Nephron (organoid): ENCODE measurements at regions not wholly inside any gene's neighbourhood (a gene's known extent, or its start where the extent isn't known, plus 50 kb on each side); places are given as distances from the start of the nearest gene placed in this dataset.
"Not testable (repeated sequence)": the region's sequence is repeated elsewhere in the genome, so short reads cannot be mapped to it uniquely, and the experiment has no call there.

ENCODE experiments used
- H3K27ac Mint-ChIP-seq, 3 experiments: 2 replicates each; pipeline ENCODE4 v1.8.0; 2020; ENCODE audit warnings: mixed read lengths in 3 of 3, mild to moderate bottlenecking in 2 of 3, moderate library complexity in 1 of 3
- H3K27me3 Mint-ChIP-seq: 2 replicates; pipeline ENCODE4 v1.8.0; 2021; ENCODE audit warnings: low read depth, mild to moderate bottlenecking, moderate library complexity, mixed read lengths
- H3K36me3 Mint-ChIP-seq: 2 replicates; pipeline ENCODE4 v1.8.0; 2020; ENCODE audit warnings: low read depth, mixed read lengths
- H3K4me1 Mint-ChIP-seq: 2 replicates; pipeline ENCODE4 v1.8.0; 2020; ENCODE audit warnings: mixed read lengths
- H3K4me3 Mint-ChIP-seq, 3 experiments: 2 replicates each; pipeline ENCODE4 v1.8.0; 2020; ENCODE audit warnings: mild to moderate bottlenecking in 3 of 3, mixed read lengths in 3 of 3, moderate library complexity in 2 of 3
- H3K9me3 Mint-ChIP-seq: 2 replicates; pipeline ENCODE4 v1.8.0; 2020; ENCODE audit warnings: mixed read lengths
- CTCF ChIP-seq, 3 experiments: fragments of 200-600 bp; sonication (generic); IDR thresholded peaks; one replicate each; pipeline ENCODE4 v1.5.0; 2021; ENCODE audit warnings: antibody characterized with exemption in 3 of 3; ENCODE audit not compliant: unreplicated experiment in 3 of 3

- no peak for TF ChIP-seq CTCF (IDR thresholded peaks at IDR 0.05; ENCODE audit: unreplicated experiment in 3 of 3)
- Mint-ChIP-seq H3K27me3 (peaks cover 9% of the 10 kb centered on the region), H3K36me3 (peaks cover 3% of the 10 kb centered on the region), H3K4me3 (no peak overlapping the region), H3K4me1 (no peaks in the 10 kb centered on the region), H3K9me3 (peaks cover 12% of the 10 kb centered on the region), H3K27ac (no peak overlapping the region)
These were observed 77.6 kb downstream of the SETD4 start for GRCh38 chr21:35982717-35983116.

GRCh38 chr21:35981514-35982070 is 78.7 kb downstream of the SETD4 start:
- Mint-ChIP-seq H3K36me3 (peaks cover 3% of the 10 kb centered on the region), H3K27ac (no peak overlapping the region), H3K4me3 (no peak overlapping the region), H3K9me3 (peaks cover 17% of the 10 kb centered on the region), H3K27me3 (peaks cover 9% of the 10 kb centered on the region), H3K4me1 (no peaks in the 10 kb centered on the region)
- no peak for TF ChIP-seq CTCF (IDR thresholded peaks at IDR 0.05; ENCODE audit: unreplicated experiment in 3 of 3)

- Mint-ChIP-seq H3K4me1 (no peaks in the 10 kb centered on the region), H3K36me3 (peaks cover 3% of the 10 kb centered on the region), H3K27me3 (peaks cover 9% of the 10 kb centered on the region), H3K27ac (no peak overlapping the region), H3K9me3 (peaks cover 17% of the 10 kb centered on the region), H3K4me3 (no peak overlapping the region)
- no peak for TF ChIP-seq CTCF (IDR thresholded peaks at IDR 0.05; ENCODE audit: unreplicated experiment in 3 of 3)
These were observed 79.5 kb downstream of the SETD4 start for GRCh38 chr21:35980821-35981220.

GRCh38 chr21:35977860-35978259 is 82.5 kb downstream of the SETD4 start:
- not testable (repeated sequence) for H3K27me3 Mint-ChIP-seq, H3K36me3 Mint-ChIP-seq, H3K4me3 Mint-ChIP-seq, H3K4me1 Mint-ChIP-seq, H3K27ac Mint-ChIP-seq
- H3K9me3 Mint-ChIP-seq, result peaks cover 17% of the 10 kb centered on the region

GRCh38 chr21:35976929-35977328 is 83.4 kb downstream of the SETD4 start:
- Mint-ChIP-seq H3K27me3 (peaks cover 9% of the 10 kb centered on the region), H3K27ac (peak overlapping the region in 1 of 3 experiments; percentile 22), H3K36me3 (peaks cover 3% of the 10 kb centered on the region), H3K4me3 (no peak overlapping the region), H3K9me3 (peaks cover 17% of the 10 kb centered on the region), H3K4me1 (no peaks in the 10 kb centered on the region)
- TF ChIP-seq CTCF (IDR thresholded peaks at IDR 0.05; ENCODE audit: unreplicated experiment in 3 of 3), result no peak

- Mint-ChIP-seq H3K27me3 (peaks cover 9% of the 10 kb centered on the region), H3K9me3 (peaks cover 16% of the 10 kb centered on the region), H3K27ac (no peak overlapping the region), H3K4me1 (no peaks in the 10 kb centered on the region), H3K4me3 (no peak overlapping the region), H3K36me3 (peaks cover 3% of the 10 kb centered on the region)
- TF ChIP-seq CTCF (IDR thresholded peaks at IDR 0.05; ENCODE audit: unreplicated experiment in 3 of 3), result no peak
These were observed 83.8 kb downstream of the SETD4 start for GRCh38 chr21:35976481-35976880.
